Smooth muscle cell of the brain vasculature (primary cell): ENCODE measurements at regions not wholly inside any gene's neighbourhood (a gene's known extent, or its start where the extent isn't known, plus 50 kb on each side); places are given as distances from the start of the nearest gene placed in this dataset.
"Not testable (repeated sequence)": the region's sequence is repeated elsewhere in the genome, so short reads cannot be mapped to it uniquely, and the experiment has no call there.

Experiments used
- DNase-seq: peaks from one replicate; pipeline ENCODE4 v3.0.0-alpha.2; 2012; ENCODE audit warnings: low read depth, low spot score

GRCh38 chr3:147471741-147472140 is 62.6 kb downstream of the ZIC1 start:
- DNase-seq = no peak

GRCh38 chr3:147472846-147473245 is 63.7 kb downstream of the ZIC1 start:
- DNase-seq = no peak

- no peak for DNase-seq
Measured at GRCh38 chr3:147483145-147483544, 74.0 kb downstream of the ZIC1 start.

- DNase-seq = no peak
Measured at GRCh38 chr3:147483578-147483977, 74.4 kb downstream of the ZIC1 start.

GRCh38 chr3:147493065-147493464 is 83.9 kb downstream of the ZIC1 start:
- no peak for DNase-seq

DNA sequence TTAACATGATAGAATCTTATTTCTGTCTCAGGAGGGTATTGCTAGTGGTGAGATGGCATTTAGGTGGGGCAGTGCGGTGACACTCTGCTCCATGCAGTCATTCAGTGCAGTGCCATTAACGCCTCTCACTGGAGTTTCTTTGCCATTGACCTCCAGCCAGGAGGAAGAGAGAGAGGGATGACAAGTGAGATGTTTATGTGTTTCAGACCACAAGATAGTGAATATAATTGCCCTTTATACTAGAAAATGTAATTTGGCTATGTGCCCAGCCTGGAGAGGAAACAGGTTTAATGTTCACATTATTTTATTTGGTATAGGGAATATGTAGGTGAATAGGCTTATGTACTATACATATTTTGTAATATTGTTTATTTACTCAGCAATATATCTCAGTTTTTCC is 84.5 kb downstream of the ZIC1 start:
- no peak for DNase-seq

DNA sequence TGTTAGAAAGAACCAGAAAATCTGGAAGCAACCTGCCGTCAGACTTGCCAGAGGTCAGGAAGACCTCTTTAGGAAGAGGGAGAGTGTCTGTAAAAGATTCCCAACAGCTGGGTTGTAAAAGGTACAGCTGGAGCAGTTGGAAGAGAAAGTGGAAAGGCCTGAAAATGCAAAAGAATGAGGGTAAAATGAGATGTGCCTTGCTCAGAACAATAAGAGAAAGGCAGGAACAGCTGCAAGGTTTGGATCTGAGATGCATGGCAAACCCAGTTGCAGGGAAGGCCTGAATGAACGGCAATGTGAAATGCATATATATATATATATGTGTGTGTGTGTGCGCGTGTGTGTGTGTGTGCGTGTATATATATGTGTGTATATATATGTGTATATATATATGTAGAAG is 88.1 kb downstream of the ZIC1 start:
- no peak for DNase-seq

DNA sequence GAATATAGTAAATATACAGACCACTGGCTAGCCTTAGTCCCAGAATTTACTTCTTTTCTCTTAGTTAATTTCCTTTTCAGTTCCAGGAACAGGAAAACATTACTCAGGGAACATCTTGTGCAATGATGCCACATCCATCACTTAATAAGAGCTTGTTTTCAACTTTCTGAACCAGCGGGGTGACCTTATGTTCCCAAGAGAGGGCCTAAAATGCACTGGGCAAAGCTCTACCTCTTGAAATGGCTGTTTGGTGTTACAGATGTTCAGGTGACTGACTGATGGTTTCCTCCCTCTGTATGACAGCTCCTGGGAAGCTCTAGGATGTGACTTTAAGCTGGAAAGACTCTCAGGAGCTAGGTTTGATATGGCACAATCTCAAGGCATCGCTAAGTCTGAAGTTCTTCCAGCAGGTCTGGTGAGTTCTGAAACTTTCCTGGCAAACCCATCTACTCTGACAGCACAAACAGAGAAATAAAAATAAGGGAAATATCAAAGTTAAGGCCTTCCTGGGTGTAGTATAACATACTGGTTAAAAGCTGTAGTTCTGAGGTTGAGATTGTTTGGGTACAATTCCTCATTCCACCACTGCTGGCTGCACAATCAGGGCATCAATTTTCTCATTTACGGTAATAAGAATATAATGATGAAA is 98.6 kb downstream of the ZIC1 start:
- no peak for DNase-seq

DNA sequence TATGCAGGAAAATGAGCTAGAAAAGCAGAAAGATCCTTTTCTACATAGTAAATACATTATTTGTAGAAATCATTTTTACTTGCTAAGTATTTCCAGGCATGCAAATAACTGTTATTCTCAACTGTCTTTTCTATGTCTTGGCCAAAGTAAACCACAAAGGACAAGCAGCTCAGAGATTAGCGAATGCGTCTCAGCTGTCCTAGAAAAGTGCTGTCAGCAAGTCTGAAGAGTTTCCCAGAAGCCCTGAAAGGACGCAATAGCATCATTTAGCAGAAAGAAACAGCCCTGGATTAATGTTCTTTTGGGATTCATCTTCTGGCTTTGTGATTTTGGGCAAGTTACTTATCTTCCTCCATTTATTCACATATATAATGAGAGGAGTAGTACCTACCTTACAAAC is 100.3 kb downstream of the ZIC1 start:
- DNase-seq = no peak

GRCh38 chr3:147513785-147514184 is 104.6 kb downstream of the ZIC1 start:
- DNase-seq = no peak

DNA sequence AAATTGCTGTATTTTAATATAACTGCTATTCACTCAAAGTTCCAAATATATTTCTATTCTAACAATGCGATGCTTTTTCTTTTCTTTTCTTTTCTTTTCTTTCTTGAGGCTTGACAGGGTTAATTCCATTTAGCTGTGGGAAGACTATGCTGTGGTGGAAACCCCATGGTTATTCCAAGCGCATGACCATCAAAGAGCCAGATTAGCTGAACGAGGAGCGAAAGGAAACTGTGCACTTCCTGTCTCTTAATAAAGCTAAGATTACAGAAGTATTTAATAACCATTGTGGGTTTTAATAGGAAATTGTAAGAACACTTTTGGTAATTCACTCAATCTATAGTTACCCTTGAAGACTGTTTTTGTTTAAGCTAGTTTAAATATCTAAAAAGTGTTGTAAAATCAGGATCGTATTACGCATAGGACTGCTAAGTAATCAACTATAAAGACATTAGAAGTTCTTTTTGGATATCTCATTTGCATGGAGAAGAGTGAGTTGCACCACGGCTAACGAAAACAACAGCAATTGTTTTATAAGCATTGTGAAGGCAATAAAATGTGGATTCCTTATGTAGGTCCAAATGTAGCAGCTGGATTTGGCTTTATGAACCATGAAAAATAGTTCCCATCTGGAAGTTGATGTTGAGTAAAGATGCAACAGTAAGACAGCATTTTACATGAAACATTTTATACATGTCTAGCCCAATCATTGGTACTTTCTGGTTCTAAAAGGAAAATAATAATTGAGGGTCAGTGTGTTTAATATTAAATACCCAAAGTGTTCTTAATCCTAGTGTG is 105.4 kb downstream of the ZIC1 start:
- no peak for DNase-seq

DNA sequence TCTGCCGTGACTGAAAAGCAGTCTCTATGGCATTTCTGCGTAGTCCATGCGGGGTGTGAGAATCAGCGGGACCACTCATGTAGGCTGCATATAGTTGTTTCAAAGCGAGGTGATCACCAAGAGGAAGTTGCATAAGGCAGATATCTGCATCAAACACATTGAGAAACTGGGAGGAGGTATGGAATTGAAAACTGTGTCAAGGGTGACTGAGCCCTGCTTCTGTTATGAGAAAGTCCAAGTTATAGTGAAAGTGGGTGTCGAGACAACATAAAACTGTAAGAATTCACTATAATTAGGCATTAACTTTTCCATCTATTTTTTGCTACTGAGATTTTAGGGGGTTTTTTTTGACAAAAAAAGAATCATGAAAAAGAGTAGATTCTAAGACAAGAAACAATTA is 109.3 kb downstream of the ZIC1 start:
- DNase-seq = no peak

- DNase-seq = no peak
Measured at GRCh38 chr3:147521646-147522045, 112.5 kb downstream of the ZIC1 start.

GRCh38 chr3:147522780-147523179 is 113.6 kb downstream of the ZIC1 start:
- not testable (repeated sequence) for DNase-seq

GRCh38 chr3:147529551-147529950 is 120.4 kb downstream of the ZIC1 start:
- no peak for DNase-seq

GRCh38 chr3:147538034-147538433 is 128.9 kb downstream of the ZIC1 start:
- DNase-seq = no peak

GRCh38 chr3:147540921-147541320 is 131.8 kb downstream of the ZIC1 start:
- no peak for DNase-seq

DNA sequence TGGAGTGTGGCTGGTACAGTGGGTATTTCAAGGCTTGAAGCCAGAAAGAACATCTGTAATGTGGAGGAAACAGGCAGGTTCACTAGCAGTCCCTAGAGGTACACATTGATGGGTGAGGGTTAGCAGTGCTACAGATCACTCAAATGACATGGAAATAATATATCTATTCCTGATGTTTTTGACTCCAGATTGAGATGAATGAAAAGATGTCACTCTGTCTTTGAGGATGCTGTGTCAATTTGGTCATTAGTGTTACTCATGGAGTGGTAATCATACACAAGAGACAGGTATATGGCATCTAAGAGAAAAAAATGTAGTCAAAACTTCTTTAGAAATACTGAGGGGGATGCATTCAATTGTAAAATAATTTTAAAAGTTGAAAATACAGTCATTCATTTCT is 135.1 kb downstream of the ZIC1 start:
- no peak for DNase-seq

DNA sequence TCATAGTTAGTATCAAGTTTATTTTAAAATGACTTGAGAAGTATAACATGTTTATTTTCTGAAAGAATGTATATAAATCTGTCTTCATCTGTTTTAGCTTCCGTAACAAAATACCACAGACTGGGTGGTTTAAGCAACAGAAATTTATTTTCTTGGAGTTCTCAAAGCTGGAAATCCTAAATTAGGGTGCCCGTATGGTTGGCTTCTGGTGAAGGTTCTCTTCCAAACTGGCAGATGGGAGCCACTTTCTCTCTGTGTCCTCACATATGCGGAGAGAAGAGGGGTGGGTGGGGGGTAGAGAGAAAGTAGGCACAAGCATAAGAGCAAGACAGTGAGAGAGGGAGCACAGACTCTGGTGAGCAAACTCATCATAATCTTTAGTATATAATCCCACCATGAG is 142.3 kb downstream of the ZIC1 start:
- DNase-seq = no peak

DNA sequence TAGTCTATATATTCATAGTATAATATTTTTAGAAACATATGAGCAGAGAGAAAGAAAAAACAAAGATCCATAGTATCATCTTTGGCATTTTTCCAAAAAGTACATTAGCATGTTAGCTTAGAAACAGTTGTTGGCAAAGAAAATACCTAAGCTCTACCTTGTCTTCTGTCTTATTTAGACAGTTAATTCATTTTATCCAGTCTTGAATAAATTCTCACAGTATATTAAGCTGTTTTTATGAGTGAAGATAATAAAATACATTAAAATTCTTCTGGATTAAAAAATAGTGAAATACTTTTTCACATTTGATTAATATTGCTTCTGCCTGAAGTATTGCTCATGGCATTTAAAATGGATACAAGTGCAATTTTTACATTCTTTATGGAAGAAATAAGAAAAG is 145.2 kb downstream of the ZIC1 start:
- no peak for DNase-seq

DNA sequence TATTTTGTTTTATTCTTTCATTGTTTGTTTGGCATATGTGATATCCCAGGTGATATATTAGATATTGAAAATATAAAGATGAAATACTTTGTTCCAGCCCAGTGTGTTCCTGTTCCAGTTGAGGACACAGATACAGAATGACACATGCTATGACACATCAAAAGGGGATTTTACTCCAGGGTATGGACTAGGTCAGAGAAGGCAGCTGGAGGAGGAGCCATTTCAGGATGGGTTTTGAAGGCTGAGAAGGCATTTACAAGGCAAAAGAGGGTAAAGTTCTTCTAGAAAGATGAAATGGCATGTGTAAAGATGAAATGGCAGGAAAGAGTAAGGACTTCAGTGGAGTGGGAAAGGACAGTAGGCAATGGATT is 163.8 kb downstream of the ZIC1 start:
- DNase-seq = no peak

GRCh38 chr3:147574621-147575020 is 165.5 kb downstream of the ZIC1 start:
- no peak for DNase-seq

- DNase-seq = no peak
Measured at GRCh38 chr3:147575391-147575790, 166.2 kb downstream of the ZIC1 start.

DNA sequence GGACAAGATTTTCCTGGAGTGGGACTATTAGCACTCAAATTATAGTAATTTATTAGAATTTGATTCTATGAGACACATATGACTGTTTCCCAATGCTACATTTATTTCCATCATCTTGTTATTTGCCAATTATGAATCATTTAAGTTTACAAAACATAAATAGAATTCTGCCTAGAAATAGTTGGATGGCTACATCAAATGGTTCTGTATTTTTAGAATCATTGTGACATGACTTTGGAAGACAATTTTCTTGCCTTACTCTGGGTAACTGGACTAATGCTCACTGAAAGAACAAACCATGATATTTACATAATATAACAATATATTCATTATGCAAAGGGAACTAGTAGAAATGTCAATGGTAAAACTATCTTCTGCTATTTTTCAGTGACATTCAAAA is 173.5 kb downstream of the ZIC1 start:
- no peak for DNase-seq
